HG03280 (cell line): ENCODE measurements at regions not wholly inside any gene's neighbourhood (a gene's known extent, or its start where the extent isn't known, plus 50 kb on each side); places are given as distances from the start of the nearest gene placed in this dataset.

Experiments
- ATAC-seq: cut with Tn5 transposase; IDR thresholded peaks from one replicate; pipeline ENCODE4 v1.9.1; 2021; ENCODE audit warnings: mild to moderate bottlenecking, moderate library complexity; ENCODE audit not compliant: unreplicated experiment

- ATAC-seq: no peak
These were observed 51.2 kb upstream of the RALGAPA2 start for GRCh38 chr20:20763650-20764049.
